ENCODE measurements at regions not wholly inside any gene's neighbourhood (a gene's known extent, or its start where the extent isn't known, plus 50 kb on each side); places are given as distances from the start of the nearest gene placed in this dataset.

- DNase-seq = no peak
Observed at GRCh38 chr13:38520041-38520440, 166.8 kb upstream of the FREM2 start.

- no peak for DNase-seq
Observed at GRCh38 chr13:38527140-38527539, 159.7 kb upstream of the FREM2 start.

- DNase-seq = no peak
Observed at GRCh38 chr13:38528986-38529385, 157.9 kb upstream of the FREM2 start.

- peak; percentile 28 for DNase-seq
Observed at GRCh38 chr13:38530492-38530891, 156.4 kb upstream of the FREM2 start.

- peak; percentile 94 for DNase-seq
Observed at GRCh38 chr13:38535261-38535660, 151.6 kb upstream of the FREM2 start.

GRCh38 chr13:38537051-38537450 is 149.8 kb upstream of the FREM2 start:
- DNase-seq = peak; percentile 38

- DNase-seq = peak; percentile 88
Observed at GRCh38 chr13:38538422-38538821, 148.5 kb upstream of the FREM2 start.

- DNase-seq = no peak
Observed at GRCh38 chr13:38539632-38540031, 147.2 kb upstream of the FREM2 start.

- no peak for DNase-seq
Observed at GRCh38 chr13:38542601-38543000, 144.3 kb upstream of the FREM2 start.

- DNase-seq = no peak
Observed at GRCh38 chr13:38543561-38543960, 143.3 kb upstream of the FREM2 start.

GRCh38 chr13:38563739-38564138 is 123.1 kb upstream of the FREM2 start:
- DNase-seq = no peak

GRCh38 chr13:38564256-38565150 is 122.4 kb upstream of the FREM2 start:
- peak; percentile 36 for DNase-seq

GRCh38 chr13:38566023-38566422 is 120.9 kb upstream of the FREM2 start:
- DNase-seq = no peak

- peak; percentile 87 for DNase-seq
Observed at GRCh38 chr13:38566519-38566918, 120.4 kb upstream of the FREM2 start.

GRCh38 chr13:38570706-38571105 is 116.2 kb upstream of the FREM2 start:
- no peak for DNase-seq

GRCh38 chr13:38575427-38575826 is 111.5 kb upstream of the FREM2 start:
- DNase-seq = no peak

GRCh38 chr13:38577048-38577447 is 109.8 kb upstream of the FREM2 start:
- no peak for DNase-seq

- peak; percentile 86 for DNase-seq
Observed at GRCh38 chr13:38582133-38582532, 104.7 kb upstream of the FREM2 start.

GRCh38 chr13:38590230-38590629 is 96.6 kb upstream of the FREM2 start:
- DNase-seq = no peak

GRCh38 chr13:38590796-38591507 is 95.9 kb upstream of the FREM2 start:
- DNase-seq = peak; percentile 95

GRCh38 chr13:38602266-38602665 is 84.6 kb upstream of the FREM2 start:
- DNase-seq = no peak

GRCh38 chr13:38606699-38607535 is 80.0 kb upstream of the FREM2 start:
- no peak for DNase-seq

GRCh38 chr13:38617936-38618335 is 68.9 kb upstream of the FREM2 start:
- no peak for DNase-seq
